WERI-Rb-1 (cell line): ENCODE measurements at regions not wholly inside any gene's neighbourhood (a gene's known extent, or its start where the extent isn't known, plus 50 kb on each side); places are given as distances from the start of the nearest gene placed in this dataset.

Source experiments
- DNase-seq: peaks from one replicate; pipeline ENCODE4 v3.0.0-alpha.2; 2020
- H3K27ac ChIP-seq: fragments of 250-450 bp; sonication (Bioruptor Pico); 2 replicates; pipeline ENCODE4 v1.5.1; 2020; ENCODE audit warnings: mild to moderate bottlenecking, moderate library complexity
- H3K27me3 ChIP-seq: fragments of 250-450 bp; sonication (Bioruptor Pico); 2 replicates; pipeline ENCODE4 v1.5.1; 2021; ENCODE audit warnings: mild to moderate bottlenecking, low read depth, moderate library complexity; ENCODE audit not compliant: insufficient read depth, severe bottlenecking
- H3K36me3 ChIP-seq: fragments of 250-450 bp; sonication (Bioruptor Pico); 2 replicates; pipeline ENCODE4 v1.5.1; 2020; ENCODE audit warnings: mild to moderate bottlenecking, moderate library complexity
- H3K4me3 ChIP-seq: 2 replicates; pipeline ENCODE4 v1.5.1; 2011; ENCODE audit warnings: low read depth, mild to moderate bottlenecking, control low read depth, low read length
- H3K9me3 ChIP-seq: fragments of 250-450 bp; sonication (Bioruptor Pico); 2 replicates; pipeline ENCODE4 v1.5.1; 2021; ENCODE audit warnings: mild to moderate bottlenecking, moderate library complexity; ENCODE audit not compliant: severe bottlenecking
- CTCF ChIP-seq: IDR thresholded peaks from 2 replicates; pipeline ENCODE4 v1.5.1; 2011; ENCODE audit warnings: low read depth, mild to moderate bottlenecking, control low read depth, inconsistent platforms, low read length

GRCh38 chr18:24799176-24799575, 338.7 kb downstream of the HRH4 start:
- Histone ChIP-seq H3K4me3 (no peak overlapping the region), H3K9me3 (no peaks in the 10 kb centered on the region), H3K27ac (no peak overlapping the region), H3K36me3 (no peaks in the 10 kb centered on the region), H3K27me3 (no peaks in the 10 kb centered on the region)
- no peak for DNase-seq
- 0 out of 2 replicates have a peak, but pooled peaks have one; percentile 10 for TF ChIP-seq CTCF

- H3K36me3 ChIP-seq = no peaks in the 10 kb centered on the region
- H3K27ac ChIP-seq = no peak overlapping the region
- no peaks in the 10 kb centered on the region for H3K9me3 ChIP-seq
- no peak overlapping the region for H3K4me3 ChIP-seq
- no peak for DNase-seq
- H3K27me3 ChIP-seq = no peaks in the 10 kb centered on the region
- TF ChIP-seq CTCF = no peak
Measured at GRCh38 chr18:24799720-24800119, 339.3 kb downstream of the HRH4 start.

- no peak for TF ChIP-seq CTCF
- no peak for DNase-seq
Measured at GRCh38 chr18:24801001-24801400, 340.6 kb downstream of the HRH4 start.

GRCh38 chr18:24802456-24802855, 342.0 kb downstream of the HRH4 start:
- no peak overlapping the region for H3K4me3 ChIP-seq
- H3K36me3 ChIP-seq = no peaks in the 10 kb centered on the region
- H3K9me3 ChIP-seq = no peaks in the 10 kb centered on the region
- DNase-seq = no peak
- H3K27me3 ChIP-seq = no peaks in the 10 kb centered on the region
- no peak overlapping the region for H3K27ac ChIP-seq
- no peak for TF ChIP-seq CTCF

More at GRCh38 chr18:24801001-24801400, 340.6 kb downstream of the HRH4 start:
- H3K27ac ChIP-seq = no peak overlapping the region
- no peak overlapping the region for H3K4me3 ChIP-seq
- H3K36me3 ChIP-seq = no peaks in the 10 kb centered on the region
- no peaks in the 10 kb centered on the region for H3K9me3 ChIP-seq
- H3K27me3 ChIP-seq = no peaks in the 10 kb centered on the region

- H3K27ac ChIP-seq = no peak overlapping the region
- no peaks in the 10 kb centered on the region for H3K27me3 ChIP-seq
- no peak for TF ChIP-seq CTCF
- DNase-seq = no peak
- H3K9me3 ChIP-seq = no peaks in the 10 kb centered on the region
- H3K36me3 ChIP-seq = no peaks in the 10 kb centered on the region
- no peak overlapping the region for H3K4me3 ChIP-seq
Measured at GRCh38 chr18:24805156-24805555, 344.7 kb downstream of the HRH4 start.

- TF ChIP-seq CTCF = no peak
- Histone ChIP-seq H3K36me3 (no peaks in the 10 kb centered on the region), H3K27me3 (no peaks in the 10 kb centered on the region), H3K27ac (no peak overlapping the region), H3K9me3 (no peaks in the 10 kb centered on the region), H3K4me3 (no peak overlapping the region)
- DNase-seq = no peak
Measured at GRCh38 chr18:24809173-24809950, 348.9 kb downstream of the HRH4 start.
